ENCODE measurements at regions not wholly inside any gene's neighbourhood (a gene's known extent, or its start where the extent isn't known, plus 50 kb on each side); places are given as distances from the start of the nearest gene placed in this dataset.

DNA sequence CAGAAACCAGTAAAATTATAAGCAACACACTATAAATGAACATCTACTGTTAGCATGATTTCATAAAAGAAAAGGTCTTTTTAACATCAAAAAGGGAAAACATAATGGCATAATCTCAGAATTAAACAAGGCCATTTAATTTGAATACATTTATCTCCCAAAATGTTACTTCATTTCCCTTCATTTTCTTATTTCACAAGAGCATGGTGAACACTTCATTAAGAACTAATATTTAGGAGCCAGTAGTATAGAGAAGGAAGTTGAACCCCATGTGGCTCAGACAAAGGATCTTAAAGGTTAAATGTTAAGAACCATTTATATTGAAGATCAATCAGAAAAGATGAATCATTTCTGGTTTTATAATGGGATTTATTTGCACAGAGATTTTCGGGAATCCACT is 981.7 kb downstream of the TTLL7 start:
- TF ChIP-seq, protein P1, sequence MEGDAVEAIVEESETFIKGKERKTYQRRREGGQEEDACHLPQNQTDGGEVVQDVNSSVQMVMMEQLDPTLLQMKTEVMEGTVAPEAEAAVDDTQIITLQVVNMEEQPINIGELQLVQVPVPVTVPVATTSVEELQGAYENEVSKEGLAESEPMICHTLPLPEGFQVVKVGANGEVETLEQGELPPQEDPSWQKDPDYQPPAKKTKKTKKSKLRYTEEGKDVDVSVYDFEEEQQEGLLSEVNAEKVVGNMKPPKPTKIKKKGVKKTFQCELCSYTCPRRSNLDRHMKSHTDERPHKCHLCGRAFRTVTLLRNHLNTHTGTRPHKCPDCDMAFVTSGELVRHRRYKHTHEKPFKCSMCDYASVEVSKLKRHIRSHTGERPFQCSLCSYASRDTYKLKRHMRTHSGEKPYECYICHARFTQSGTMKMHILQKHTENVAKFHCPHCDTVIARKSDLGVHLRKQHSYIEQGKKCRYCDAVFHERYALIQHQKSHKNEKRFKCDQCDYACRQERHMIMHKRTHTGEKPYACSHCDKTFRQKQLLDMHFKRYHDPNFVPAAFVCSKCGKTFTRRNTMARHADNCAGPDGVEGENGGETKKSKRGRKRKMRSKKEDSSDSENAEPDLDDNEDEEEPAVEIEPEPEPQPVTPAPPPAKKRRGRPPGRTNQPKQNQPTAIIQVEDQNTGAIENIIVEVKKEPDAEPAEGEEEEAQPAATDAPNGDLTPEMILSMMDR (IDR thresholded peaks at IDR 0.05; ENCODE audit: low read depth, low read length) = no peak
- TF ChIP-seq POLR2A (IDR thresholded peaks at IDR 0.05; ENCODE audit: extremely low read depth, insufficient read length) (no peak), MYC (IDR thresholded peaks at IDR 0.05; ENCODE audit: low read depth, low read length) (no peak)
- TF ChIP-seq, protein P2, sequence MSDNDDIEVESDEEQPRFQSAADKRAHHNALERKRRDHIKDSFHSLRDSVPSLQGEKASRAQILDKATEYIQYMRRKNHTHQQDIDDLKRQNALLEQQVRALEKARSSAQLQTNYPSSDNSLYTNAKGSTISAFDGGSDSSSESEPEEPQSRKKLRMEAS (IDR thresholded peaks at IDR 0.05; ENCODE audit: low read depth, low read length) = no peak

All from NB4 (cell line).